ENCODE measurements at regions not wholly inside any gene's neighbourhood (a gene's known extent, or its start where the extent isn't known, plus 50 kb on each side); places are given as distances from the start of the nearest gene placed in this dataset.

DNA sequence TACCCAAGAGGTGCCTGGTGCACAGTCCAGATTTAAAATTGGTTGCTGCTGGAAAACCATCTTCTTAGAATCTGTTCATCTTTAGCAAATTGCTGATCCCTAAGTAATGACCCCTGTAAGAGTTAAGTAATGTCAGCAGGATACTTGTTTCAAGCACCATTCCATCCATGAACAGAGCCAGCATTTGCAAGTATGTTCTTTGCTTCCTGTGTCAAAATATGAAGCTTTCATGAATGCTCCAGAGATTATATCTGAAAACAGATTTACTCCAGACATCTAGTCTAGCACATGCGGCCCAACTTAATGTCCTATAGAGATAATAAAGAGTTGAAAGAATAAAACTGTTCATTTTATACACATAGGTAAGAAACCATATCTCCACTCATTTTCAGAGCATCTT is 98.7 kb upstream of the ZNF438 start:
- Histone ChIP-seq H3K27ac (no peak overlapping the region), H3K4me3 (ENCODE audit: low read depth, low read length) (no peak overlapping the region), H3K36me3 (replicated peaks) (no peaks in the 10 kb centered on the region), H3K27me3 (replicated peaks) (no peaks in the 10 kb centered on the region)
- no peak for DNase-seq
- in situ Hi-C loops (cut with HindIII; ENCODE audit: low pct_ligation_motif_present, low sequenced_read_pairs): no loop called here
- TF ChIP-seq, protein P1, sequence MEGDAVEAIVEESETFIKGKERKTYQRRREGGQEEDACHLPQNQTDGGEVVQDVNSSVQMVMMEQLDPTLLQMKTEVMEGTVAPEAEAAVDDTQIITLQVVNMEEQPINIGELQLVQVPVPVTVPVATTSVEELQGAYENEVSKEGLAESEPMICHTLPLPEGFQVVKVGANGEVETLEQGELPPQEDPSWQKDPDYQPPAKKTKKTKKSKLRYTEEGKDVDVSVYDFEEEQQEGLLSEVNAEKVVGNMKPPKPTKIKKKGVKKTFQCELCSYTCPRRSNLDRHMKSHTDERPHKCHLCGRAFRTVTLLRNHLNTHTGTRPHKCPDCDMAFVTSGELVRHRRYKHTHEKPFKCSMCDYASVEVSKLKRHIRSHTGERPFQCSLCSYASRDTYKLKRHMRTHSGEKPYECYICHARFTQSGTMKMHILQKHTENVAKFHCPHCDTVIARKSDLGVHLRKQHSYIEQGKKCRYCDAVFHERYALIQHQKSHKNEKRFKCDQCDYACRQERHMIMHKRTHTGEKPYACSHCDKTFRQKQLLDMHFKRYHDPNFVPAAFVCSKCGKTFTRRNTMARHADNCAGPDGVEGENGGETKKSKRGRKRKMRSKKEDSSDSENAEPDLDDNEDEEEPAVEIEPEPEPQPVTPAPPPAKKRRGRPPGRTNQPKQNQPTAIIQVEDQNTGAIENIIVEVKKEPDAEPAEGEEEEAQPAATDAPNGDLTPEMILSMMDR (IDR thresholded peaks at IDR 0.05; ENCODE audit: low read depth, low read length, missing control alignments): no peak

DNA sequence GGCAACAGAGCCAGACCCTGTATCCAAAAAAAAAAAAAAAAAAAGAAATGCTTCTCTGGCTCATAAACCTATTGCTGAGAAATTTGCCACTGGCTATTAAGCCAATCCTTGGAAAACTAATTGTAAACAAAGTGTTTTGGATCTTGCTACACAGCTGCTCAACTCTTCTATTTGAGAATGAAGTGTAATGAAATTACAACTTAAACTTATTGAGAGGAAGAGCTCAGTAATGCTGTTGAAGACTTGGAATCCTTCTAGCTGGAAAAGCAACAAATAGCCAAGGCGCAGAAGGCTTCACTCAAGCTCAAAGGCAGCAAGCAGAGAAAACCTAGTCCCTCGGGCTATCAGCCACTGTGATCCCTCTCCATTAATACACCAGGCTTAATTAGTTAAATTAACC is 99.6 kb upstream of the ZNF438 start:
- H3K36me3 ChIP-seq (replicated peaks): no peaks in the 10 kb centered on the region
- no peaks in the 10 kb centered on the region for H3K27me3 ChIP-seq (replicated peaks)
- TF ChIP-seq, protein P1 (IDR thresholded peaks at IDR 0.05; ENCODE audit: low read depth, low read length, missing control alignments): no peak
- no peak overlapping the region for H3K4me3 ChIP-seq (ENCODE audit: low read depth, low read length)
- DNase-seq: no peak
- no peak overlapping the region for H3K27ac ChIP-seq
- in situ Hi-C loops (cut with HindIII; ENCODE audit: low pct_ligation_motif_present, low sequenced_read_pairs): no loop called here

DNA sequence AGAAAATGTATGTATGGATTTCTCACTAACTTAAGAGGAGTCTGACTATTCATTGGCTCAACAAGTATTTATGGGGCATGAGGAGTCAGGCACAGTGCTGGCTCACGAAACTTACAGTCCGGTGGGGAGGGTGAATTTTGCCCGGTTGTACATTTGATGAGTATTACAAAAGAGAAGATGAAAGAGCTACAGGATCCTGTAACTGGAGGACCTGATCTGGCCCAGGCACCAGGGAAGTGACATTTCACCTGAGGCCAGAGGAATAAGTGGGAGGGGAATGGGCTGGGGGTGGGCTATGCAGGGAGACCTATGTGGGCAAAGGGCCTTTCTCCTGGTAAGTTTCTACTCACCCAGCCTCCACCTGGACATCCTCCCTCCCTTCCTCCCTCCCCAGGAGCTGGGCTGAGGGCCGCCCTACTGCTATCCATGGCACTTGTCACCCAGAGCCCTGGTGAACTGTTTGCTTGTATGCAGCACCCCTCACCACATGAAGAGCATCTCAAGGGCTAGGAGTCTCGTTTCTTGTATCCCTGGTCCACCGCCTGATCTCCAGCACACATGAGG is 101.1 kb upstream of the ZNF438 start:
- TF ChIP-seq, protein P1 (IDR thresholded peaks at IDR 0.05; ENCODE audit: low read depth, low read length, missing control alignments): no peak
- Histone ChIP-seq H3K27ac (no peak overlapping the region), H3K27me3 (replicated peaks) (no peaks in the 10 kb centered on the region), H3K36me3 (replicated peaks) (no peaks in the 10 kb centered on the region), H3K4me3 (ENCODE audit: low read depth, low read length) (no peak overlapping the region)
- in situ Hi-C loops (cut with HindIII; ENCODE audit: low pct_ligation_motif_present, low sequenced_read_pairs): no loop called here
- DNase-seq: no peak

DNA sequence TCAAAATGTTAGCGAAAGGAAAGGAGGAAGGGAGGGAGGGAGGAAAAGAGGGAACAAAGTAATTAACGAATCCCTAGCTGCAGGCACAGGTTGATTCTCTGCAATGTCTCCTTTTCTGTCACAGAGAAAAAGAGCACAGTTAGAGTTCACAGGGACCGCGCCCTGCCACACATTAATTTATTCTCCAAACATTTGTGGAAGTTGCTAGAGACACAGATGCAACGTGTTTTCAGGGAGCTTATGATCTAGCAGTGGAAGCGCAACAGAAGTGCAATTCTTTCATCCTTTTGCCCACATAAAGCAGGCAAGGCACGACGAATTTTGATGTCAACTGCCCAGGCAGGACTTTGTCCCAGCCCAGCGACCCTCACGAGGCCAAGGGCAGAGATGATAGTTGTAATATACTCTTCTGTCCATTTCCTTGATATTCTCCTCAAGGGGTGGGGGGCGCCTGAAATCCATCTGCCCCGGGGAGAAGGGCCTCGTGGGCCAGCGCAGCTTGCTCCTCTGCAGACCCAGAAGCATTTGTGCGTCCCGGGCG is 101.7 kb upstream of the ZNF438 start:
- TF ChIP-seq, protein P1 (IDR thresholded peaks at IDR 0.05; ENCODE audit: low read depth, low read length, missing control alignments): no peak
- in situ Hi-C loops (cut with HindIII; ENCODE audit: low pct_ligation_motif_present, low sequenced_read_pairs): no loop called here
- H3K27ac ChIP-seq: no peak overlapping the region
- DNase-seq: no peak
- no peak overlapping the region for H3K4me3 ChIP-seq (ENCODE audit: low read depth, low read length)
- no peaks in the 10 kb centered on the region for H3K36me3 ChIP-seq (replicated peaks)
- no peaks in the 10 kb centered on the region for H3K27me3 ChIP-seq (replicated peaks)

GRCh38 chr10:31133792-31134310 is 102.2 kb upstream of the ZNF438 start:
- in situ Hi-C loops (cut with HindIII; ENCODE audit: low pct_ligation_motif_present, low sequenced_read_pairs): no loop called here
- DNase-seq: no peak
- TF ChIP-seq, protein P1 (IDR thresholded peaks at IDR 0.05; ENCODE audit: low read depth, low read length, missing control alignments): no peak

More at GRCh38 chr10:31133792-31134310, 102.2 kb upstream of the ZNF438 start:
- Histone ChIP-seq H3K27me3 (replicated peaks) (no peaks in the 10 kb centered on the region), H3K4me3 (ENCODE audit: low read depth, low read length) (peak overlapping the region; percentile 35), H3K36me3 (replicated peaks) (no peaks in the 10 kb centered on the region), H3K27ac (peak overlapping the region; percentile 49)
